ENCODE measurements at regions not wholly inside any gene's neighbourhood (a gene's known extent, or its start where the extent isn't known, plus 50 kb on each side); places are given as distances from the start of the nearest gene placed in this dataset.

- TF ChIP-seq CTCF (conservative IDR thresholded peaks at IDR 0.05; ENCODE audit: low read length) (no peak), EZH2phosphoT487 (IDR thresholded peaks at IDR 0.05; ENCODE audit: borderline replicate concordance) (no peak)
Observed at GRCh38 chr4:60611762-60612496, 588.2 kb upstream of the ADGRL3 start.
